ENCODE measurements at regions not wholly inside any gene's neighbourhood (a gene's known extent, or its start where the extent isn't known, plus 50 kb on each side); places are given as distances from the start of the nearest gene placed in this dataset.

GRCh38 chr2:203806761-203807160 is 60.8 kb upstream of the CTLA4 start:
- 100% methylated on average over 1 of the region's 1 CpG for WGBS (ENCODE audit: low lambda C conversion rate)
- intact Hi-C loops (cut with micrococcal nuclease; ENCODE audit: unreplicated experiment), result no loop called here
- H4K20me1 ChIP-seq (ENCODE audit: insufficient read depth, low read length), result no peaks in the 10 kb centered on the region
- peaks cover 19% of the 10 kb centered on the region for H3K4me1 ChIP-seq (ENCODE audit: insufficient read depth, low read length)
- H3K9ac ChIP-seq (ENCODE audit: insufficient read depth, low read depth, low read length), result no peak overlapping the region
- no peaks in the 10 kb centered on the region for H3K79me2 ChIP-seq (ENCODE audit: insufficient read depth, low read length)
- H2AFZ ChIP-seq (ENCODE audit: low read length), result no peak overlapping the region
- in situ Hi-C loops (cut with HindIII; ENCODE audit: extremely low pct_ligation_motif_present, low pct_unique_long_range_greater_than_20kb), result loop anchor here (25.0 kb wide), 2 partner anchors 969 to 1219 kb away; no protein-coding TSS in a partner anchor
- H3K9me3 ChIP-seq (ENCODE audit: low read length), result peaks cover 15% of the 10 kb centered on the region
- no peaks in the 10 kb centered on the region for H3K27me3 ChIP-seq (ENCODE audit: control insufficient read depth in 1 of 2, insufficient read depth in 2 of 2, low read length in 2 of 2)
- no peak overlapping the region for H3K27ac ChIP-seq (ENCODE audit: extremely low read length, insufficient read depth, low read length)
- TF ChIP-seq SMARCC2 (IDR thresholded peaks at IDR 0.05) (no peak), ZNF839 (CRISPR knock-in tag; IDR thresholded peaks at IDR 0.05; ENCODE audit: borderline replicate concordance) (no peak), TFDP2 (CRISPR knock-in tag; IDR thresholded peaks at IDR 0.05) (no peak), CENPBD1 (CRISPR knock-in tag; IDR thresholded peaks at IDR 0.05; ENCODE audit: borderline replicate concordance, low read depth) (no peak), ZNF124 (CRISPR knock-in tag; IDR thresholded peaks at IDR 0.05) (no peak), STAT6 (CRISPR knock-in tag; IDR thresholded peaks at IDR 0.05; ENCODE audit: borderline replicate concordance) (no peak), ZNF282 (IDR thresholded peaks at IDR 0.05; ENCODE audit: partially characterized antibody) (no peak), ZGPAT (CRISPR knock-in tag; IDR thresholded peaks at IDR 0.05) (no peak), ETV5 (CRISPR knock-in tag; IDR thresholded peaks at IDR 0.05; ENCODE audit: borderline replicate concordance) (no peak), ZNF383 (CRISPR knock-in tag; IDR thresholded peaks at IDR 0.05; ENCODE audit: borderline replicate concordance) (no peak), BCL6 (CRISPR knock-in tag; IDR thresholded peaks at IDR 0.05) (no peak), ONECUT2 (CRISPR knock-in tag; IDR thresholded peaks at IDR 0.05) (no peak), WIZ (CRISPR knock-in tag; IDR thresholded peaks at IDR 0.05) (no peak), HNF1B (CRISPR knock-in tag; IDR thresholded peaks at IDR 0.05) (no peak), SAP130 (CRISPR knock-in tag; IDR thresholded peaks at IDR 0.05; ENCODE audit: low read depth) (no peak), KLF13 (CRISPR knock-in tag; IDR thresholded peaks at IDR 0.05) (no peak), GMEB1 (CRISPR knock-in tag; IDR thresholded peaks at IDR 0.05; ENCODE audit: borderline replicate concordance) (no peak)
- DNase-seq (ENCODE audit: low spot score), result no peak
- no peak for ATAC-seq
- no peak overlapping the region for H3K4me3 ChIP-seq (replicated peaks in 1 of 3; ENCODE audit: insufficient read depth in 1 of 3, low read depth in 2 of 3, low read length in 3 of 3)
- FAIRE-seq, result no peak
- H3K4me2 ChIP-seq (ENCODE audit: low read depth, low read length), result no peak overlapping the region
- no peaks in the 10 kb centered on the region for H3K36me3 ChIP-seq (replicated peaks in 1 of 2; ENCODE audit: control insufficient read depth in 1 of 2, insufficient read depth in 2 of 2, low read length in 2 of 2)
- ChIA-PET CTCF (ENCODE audit: low intra/inter-chr PET ratio, low total read pairs) (no interaction called here), POLR2A (interaction anchor here (1.3 kb wide), 1 partner anchor 9 kb away, joined by 3 read pairs; no protein-coding TSS in a partner anchor)
- BruUV-seq (replicated peaks), result no TSS peak

Data from HepG2 (cell line).